NCI-H1694 treated with DMSO at 0.1 percent for 48 hours (cell line): ENCODE measurements at regions not wholly inside any gene's neighbourhood (a gene's known extent, or its start where the extent isn't known, plus 50 kb on each side); places are given as distances from the start of the nearest gene placed in this dataset.

Experiments
- DNase-seq: peaks from one replicate; lab custom pipeline; 2025; lab: John Stamatoyannopoulos, UW

GRCh38 chr5:38029397-38030065, 189.7 kb upstream of the GDNF start:
- no peak for DNase-seq

DNA sequence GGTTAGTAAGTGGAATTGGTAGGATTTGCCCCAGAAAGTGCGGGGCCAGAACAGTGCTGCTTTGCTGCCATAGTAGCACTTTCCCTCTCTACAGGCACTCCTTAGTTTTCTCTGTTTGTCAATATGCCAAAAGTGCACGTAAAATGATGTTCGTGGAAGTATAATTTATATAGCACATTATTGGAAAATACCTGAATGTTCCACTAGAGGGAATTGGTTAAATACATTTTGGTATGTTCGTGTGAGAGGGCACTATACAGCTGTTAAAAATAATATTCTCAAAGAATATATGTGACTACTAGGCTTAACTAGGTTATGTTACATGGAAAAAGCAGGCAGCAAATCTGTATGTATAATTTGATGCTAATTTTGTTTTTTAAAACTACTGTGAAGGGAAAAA, 184.0 kb upstream of the GDNF start:
- no peak for DNase-seq

GRCh38 chr5:38023371-38023770, 183.5 kb upstream of the GDNF start:
- no peak for DNase-seq

GRCh38 chr5:38022631-38023030, 182.8 kb upstream of the GDNF start:
- DNase-seq: no peak

GRCh38 chr5:38018016-38018415, 178.2 kb upstream of the GDNF start:
- no peak for DNase-seq

GRCh38 chr5:38013107-38013506, 173.3 kb upstream of the GDNF start:
- DNase-seq: no peak

- no peak for DNase-seq
Observed at GRCh38 chr5:38011668-38012188, 171.9 kb upstream of the GDNF start.

DNA sequence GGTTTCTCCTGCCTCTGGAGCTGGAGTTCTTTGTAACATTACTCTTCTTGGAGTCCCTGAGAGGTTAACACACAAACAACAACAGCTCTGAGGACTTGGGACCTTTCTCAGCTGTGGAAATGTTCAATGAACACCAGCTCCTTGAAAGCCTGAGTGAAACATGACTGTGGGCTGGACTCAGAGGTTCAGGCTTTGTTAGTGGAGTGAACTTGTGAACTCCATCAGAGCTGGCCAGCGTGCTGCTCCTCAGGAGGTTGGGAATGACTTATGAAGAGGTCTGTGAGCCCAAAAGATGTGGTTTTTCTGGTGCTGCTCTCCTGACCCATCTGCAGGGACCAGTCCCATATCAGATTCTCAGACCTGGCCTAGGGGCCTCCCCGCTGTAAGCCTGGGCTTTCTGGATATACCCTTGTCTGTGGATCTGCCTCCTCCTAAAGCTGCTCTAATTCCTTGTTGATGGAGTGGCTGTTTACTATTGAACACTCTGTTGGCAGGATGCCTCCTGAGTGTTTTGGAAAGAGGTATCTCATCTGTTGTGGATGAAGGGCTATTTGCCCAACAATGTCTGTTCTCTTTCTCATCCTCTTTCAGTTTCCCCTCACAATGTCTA, 170.0 kb upstream of the GDNF start:
- no peak for DNase-seq

- no peak for DNase-seq
Observed at GRCh38 chr5:38008198-38008597, 168.4 kb upstream of the GDNF start.

DNA sequence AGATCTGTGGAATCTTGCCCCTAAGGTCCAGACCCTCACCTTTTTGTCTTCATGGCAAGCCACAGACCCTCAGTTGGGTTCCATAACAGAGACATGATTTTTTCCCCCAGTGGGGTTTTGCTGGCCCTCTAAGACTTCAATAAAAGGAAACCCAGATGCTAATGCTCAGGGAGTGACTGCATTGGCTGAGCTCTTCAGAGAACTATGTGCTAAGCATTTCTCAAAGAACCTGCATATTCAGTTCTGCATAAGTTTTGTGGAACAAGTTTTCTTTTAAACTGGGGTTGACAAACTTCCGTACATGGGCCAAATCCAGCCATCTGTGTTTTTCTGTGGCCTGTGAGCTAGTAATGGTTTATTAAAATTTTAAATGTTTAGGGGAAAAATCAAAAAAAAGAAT, 159.8 kb upstream of the GDNF start:
- DNase-seq: no peak

DNA sequence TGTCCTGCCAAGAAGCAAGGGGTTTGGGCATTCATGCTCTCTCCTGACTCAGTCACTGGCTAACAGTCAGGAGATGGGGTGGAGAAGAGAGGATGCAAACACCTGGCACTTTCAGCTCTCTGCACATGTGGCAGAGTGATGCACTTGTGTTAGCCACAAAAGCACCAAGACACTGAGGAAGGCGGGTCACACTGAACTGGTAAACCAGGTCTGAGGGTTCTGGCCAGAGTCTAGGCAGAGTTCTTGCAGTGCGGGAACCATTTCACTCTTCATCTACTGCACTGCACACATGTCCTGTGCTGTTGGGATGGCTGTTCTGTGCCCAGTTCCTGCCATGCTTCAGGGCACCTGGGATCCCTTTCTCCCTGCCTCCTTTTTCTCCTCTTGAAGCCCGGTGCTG, 157.1 kb upstream of the GDNF start:
- no peak for DNase-seq

DNA sequence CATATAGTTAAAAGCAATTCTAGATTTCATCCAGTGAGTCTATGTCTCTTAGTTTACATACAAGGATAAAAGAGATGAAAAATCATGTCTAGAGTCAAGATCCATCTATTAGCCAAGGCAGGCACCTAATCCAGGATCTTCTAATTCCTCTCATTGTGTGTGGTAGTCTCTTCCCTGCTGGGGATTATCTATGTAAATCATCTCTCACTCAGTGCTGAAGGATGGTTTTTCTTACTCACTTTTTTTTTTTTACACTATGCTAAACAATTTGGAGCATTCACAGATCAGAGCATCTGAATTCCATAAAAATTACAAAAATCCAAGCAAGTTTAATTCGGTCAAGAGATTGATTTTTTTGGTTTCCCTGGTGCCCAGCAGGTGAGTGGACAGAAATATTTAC, 154.9 kb upstream of the GDNF start:
- DNase-seq: no peak

DNA sequence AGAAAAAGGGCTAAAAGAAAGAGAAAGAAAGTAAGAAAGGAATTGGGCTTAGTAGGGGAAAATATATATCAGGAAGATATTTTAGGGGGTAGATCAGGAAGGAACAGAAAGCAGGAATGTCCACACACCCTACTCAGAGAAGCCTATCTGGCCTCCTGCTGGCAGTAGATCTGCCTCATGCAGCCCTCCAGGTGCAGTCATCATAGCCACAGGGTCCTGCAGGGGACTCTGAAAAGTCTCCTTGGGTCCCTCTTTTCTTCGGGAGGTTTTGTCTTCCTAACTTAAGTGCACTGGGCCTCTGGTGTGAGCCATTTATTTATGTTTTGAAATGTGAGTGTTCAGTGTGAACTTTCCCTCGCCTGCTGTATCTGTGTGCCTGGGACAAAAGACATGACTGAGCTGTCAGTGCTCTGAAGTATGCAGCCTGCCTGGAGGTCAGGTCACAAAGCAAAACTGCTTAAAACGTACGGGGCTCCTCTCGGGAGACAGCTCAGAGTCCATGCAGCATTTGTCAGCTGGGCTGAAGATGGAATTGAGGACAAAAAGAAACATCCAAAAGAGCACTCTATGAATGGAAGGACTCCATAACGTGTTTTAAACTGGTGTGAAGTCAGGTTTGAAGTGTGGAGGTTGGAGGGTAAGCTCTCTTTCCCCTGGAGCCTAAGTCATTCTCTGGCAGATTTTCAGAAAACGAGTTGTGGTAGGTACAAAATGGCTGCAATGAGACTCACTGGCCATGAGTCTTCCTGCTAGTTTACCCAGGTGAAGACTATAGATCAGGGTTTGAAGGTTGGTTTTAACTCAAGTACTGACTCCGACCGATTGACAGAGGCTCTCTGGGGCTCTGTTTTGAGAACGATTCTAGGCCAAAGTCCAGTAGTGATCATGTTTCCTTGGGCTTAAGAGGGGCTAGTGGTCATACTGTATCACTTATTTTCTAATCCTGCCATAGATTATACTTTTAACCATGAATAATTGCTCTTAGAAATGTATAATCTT, 151.8 kb upstream of the GDNF start:
- no peak for DNase-seq

DNA sequence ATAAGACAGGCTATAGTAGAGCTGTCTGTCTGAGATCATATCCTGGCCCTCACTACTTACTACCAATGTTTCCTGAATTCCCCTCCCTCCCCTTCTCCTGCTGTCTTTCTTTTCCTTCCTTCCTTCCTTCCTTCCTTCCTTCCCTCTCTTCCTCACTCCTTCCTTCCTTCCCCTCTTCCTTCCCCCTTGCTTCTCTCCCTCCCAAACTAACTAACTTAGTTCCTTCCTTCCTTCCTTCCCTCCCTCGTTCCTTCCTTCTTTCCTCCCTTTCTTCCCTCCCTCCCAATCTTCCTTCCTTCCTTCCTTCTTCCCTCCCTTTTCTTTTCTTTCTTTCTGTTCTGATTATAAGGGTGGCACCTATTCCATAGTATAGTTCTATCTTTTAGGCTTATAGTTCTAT, 150.0 kb upstream of the GDNF start:
- no peak for DNase-seq

GRCh38 chr5:37988454-37989046, 148.7 kb upstream of the GDNF start:
- DNase-seq: no peak

DNA sequence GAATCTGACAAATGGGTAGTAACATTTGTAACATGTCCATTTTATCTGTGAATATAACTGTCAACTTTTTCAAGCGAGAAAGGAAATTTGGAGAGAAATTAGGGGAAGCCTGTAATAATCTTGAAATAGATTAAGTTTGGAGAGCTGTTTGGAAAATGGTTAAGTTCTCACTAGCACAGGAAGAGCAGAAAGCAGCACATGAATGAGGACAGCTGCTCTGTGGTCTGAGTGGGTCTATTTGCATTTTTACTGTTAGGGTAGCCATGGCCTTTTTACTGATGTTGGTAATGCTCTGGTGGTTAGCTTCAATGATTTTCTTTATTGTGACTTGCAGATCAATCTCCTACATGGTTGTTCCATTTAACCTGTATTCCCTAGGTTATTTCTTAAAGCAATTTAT, 144.5 kb upstream of the GDNF start:
- no peak for DNase-seq

GRCh38 chr5:37983463-37983862, 143.6 kb upstream of the GDNF start:
- DNase-seq: no peak

- no peak for DNase-seq
Observed at GRCh38 chr5:37979559-37979958, 139.7 kb upstream of the GDNF start.

- DNase-seq: no peak
Observed at GRCh38 chr5:37975531-37975930, 135.7 kb upstream of the GDNF start.

GRCh38 chr5:37971483-37972024, 131.7 kb upstream of the GDNF start:
- no peak for DNase-seq

- no peak for DNase-seq
Observed at GRCh38 chr5:37966871-37967270, 127.0 kb upstream of the GDNF start.

- DNase-seq: no peak
Observed at GRCh38 chr5:37966291-37966690, 126.5 kb upstream of the GDNF start.
